Liver (tissue), 3 donors: ENCODE measurements at regions not wholly inside any gene's neighbourhood (a gene's known extent, or its start where the extent isn't known, plus 50 kb on each side); places are given as distances from the start of the nearest gene placed in this dataset.

Source experiments
- GABPA ChIP-seq, 2 donors: IDR thresholded peaks in 1 of 2; conservative IDR thresholded peaks in 1 of 2; 2 replicates each; pipeline ENCODE4 v1.6.1; 2016; ENCODE audit warnings: antibody characterized with exemption in 2 of 2, mild to moderate bottlenecking in 1 of 2, moderate library complexity in 1 of 2
- HNF4A ChIP-seq, 2 donors: conservative IDR thresholded peaks; 2 replicates each; pipeline ENCODE4 v1.6.1; 2016; ENCODE audit warnings: antibody characterized with exemption in 2 of 2, mild to moderate bottlenecking in 2 of 2
- HNF4G ChIP-seq: IDR thresholded peaks from 2 replicates; pipeline ENCODE4 v1.6.1; 2016; ENCODE audit warnings: antibody characterized with exemption
- JUND ChIP-seq, 2 donors: IDR thresholded peaks; 2 replicates each; pipeline ENCODE4 v1.6.1; 2016; ENCODE audit warnings: antibody characterized with exemption in 2 of 2
- MAX ChIP-seq: IDR thresholded peaks from 2 replicates; pipeline ENCODE4 v1.6.1; 2016; ENCODE audit warnings: antibody characterized with exemption
- RAD21 ChIP-seq, 2 donors: IDR thresholded peaks; 2 replicates each; pipeline ENCODE4 v1.6.1; 2016; ENCODE audit warnings: antibody characterized with exemption in 2 of 2, mild to moderate bottlenecking in 2 of 2
- SP1 ChIP-seq: IDR thresholded peaks from 2 replicates; pipeline ENCODE4 v1.6.1; 2018; ENCODE audit warnings: antibody characterized with exemption, mild to moderate bottlenecking
- TAF1 ChIP-seq: conservative IDR thresholded peaks from 2 replicates; pipeline ENCODE4 v1.6.1; 2016; ENCODE audit warnings: antibody characterized with exemption, mild to moderate bottlenecking
- YY1 ChIP-seq: IDR thresholded peaks from 2 replicates; pipeline ENCODE4 v1.6.1; 2016; ENCODE audit warnings: antibody characterized with exemption, mild to moderate bottlenecking
- TF ChIP-seq, protein P1 (sequence below): IDR thresholded peaks from 2 replicates; pipeline ENCODE4 v1.6.1; 2016; ENCODE audit warnings: antibody characterized with exemption
- TF ChIP-seq, protein P2 (sequence below): fragments of 150-350 bp; IDR thresholded peaks from 2 replicates; pipeline ENCODE4 v1.5.1; 2017; ENCODE audit warnings: improper control_type of control experiment, low read depth, low read length; ENCODE audit not compliant: missing input control
- TF ChIP-seq, protein P3 (sequence below): IDR thresholded peaks from 2 replicates; pipeline ENCODE4 v1.6.1; 2016; ENCODE audit warnings: antibody characterized with exemption, mild to moderate bottlenecking
- TF ChIP-seq, protein P4 (sequence below): IDR thresholded peaks from 2 replicates; pipeline ENCODE4 v1.6.1; 2016; ENCODE audit warnings: antibody characterized with exemption
- donor health status: healthy.
- donor health status: healthy.

- TF ChIP-seq, protein P1, sequence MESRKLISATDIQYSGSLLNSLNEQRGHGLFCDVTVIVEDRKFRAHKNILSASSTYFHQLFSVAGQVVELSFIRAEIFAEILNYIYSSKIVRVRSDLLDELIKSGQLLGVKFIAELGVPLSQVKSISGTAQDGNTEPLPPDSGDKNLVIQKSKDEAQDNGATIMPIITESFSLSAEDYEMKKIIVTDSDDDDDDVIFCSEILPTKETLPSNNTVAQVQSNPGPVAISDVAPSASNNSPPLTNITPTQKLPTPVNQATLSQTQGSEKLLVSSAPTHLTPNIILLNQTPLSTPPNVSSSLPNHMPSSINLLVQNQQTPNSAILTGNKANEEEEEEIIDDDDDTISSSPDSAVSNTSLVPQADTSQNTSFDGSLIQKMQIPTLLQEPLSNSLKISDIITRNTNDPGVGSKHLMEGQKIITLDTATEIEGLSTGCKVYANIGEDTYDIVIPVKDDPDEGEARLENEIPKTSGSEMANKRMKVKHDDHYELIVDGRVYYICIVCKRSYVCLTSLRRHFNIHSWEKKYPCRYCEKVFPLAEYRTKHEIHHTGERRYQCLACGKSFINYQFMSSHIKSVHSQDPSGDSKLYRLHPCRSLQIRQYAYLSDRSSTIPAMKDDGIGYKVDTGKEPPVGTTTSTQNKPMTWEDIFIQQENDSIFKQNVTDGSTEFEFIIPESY: no peak
- TF ChIP-seq HNF4A (conservative IDR thresholded peaks at IDR 0.05) (no peak), MAX (no peak), JUND (IDR thresholded peaks at IDR 0.05) (no peak), GABPA (IDR thresholded peaks at IDR 0.05 in 1 of 2, conservative IDR thresholded peaks at IDR 0.05 in 1 of 2) (no peak), HNF4G (no peak), TAF1 (no peak), YY1 (no peak), SP1 (no peak), RAD21 (IDR thresholded peaks at IDR 0.05) (no peak)
- TF ChIP-seq, protein P2, sequence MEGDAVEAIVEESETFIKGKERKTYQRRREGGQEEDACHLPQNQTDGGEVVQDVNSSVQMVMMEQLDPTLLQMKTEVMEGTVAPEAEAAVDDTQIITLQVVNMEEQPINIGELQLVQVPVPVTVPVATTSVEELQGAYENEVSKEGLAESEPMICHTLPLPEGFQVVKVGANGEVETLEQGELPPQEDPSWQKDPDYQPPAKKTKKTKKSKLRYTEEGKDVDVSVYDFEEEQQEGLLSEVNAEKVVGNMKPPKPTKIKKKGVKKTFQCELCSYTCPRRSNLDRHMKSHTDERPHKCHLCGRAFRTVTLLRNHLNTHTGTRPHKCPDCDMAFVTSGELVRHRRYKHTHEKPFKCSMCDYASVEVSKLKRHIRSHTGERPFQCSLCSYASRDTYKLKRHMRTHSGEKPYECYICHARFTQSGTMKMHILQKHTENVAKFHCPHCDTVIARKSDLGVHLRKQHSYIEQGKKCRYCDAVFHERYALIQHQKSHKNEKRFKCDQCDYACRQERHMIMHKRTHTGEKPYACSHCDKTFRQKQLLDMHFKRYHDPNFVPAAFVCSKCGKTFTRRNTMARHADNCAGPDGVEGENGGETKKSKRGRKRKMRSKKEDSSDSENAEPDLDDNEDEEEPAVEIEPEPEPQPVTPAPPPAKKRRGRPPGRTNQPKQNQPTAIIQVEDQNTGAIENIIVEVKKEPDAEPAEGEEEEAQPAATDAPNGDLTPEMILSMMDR: no peak
- TF ChIP-seq, protein P3, sequence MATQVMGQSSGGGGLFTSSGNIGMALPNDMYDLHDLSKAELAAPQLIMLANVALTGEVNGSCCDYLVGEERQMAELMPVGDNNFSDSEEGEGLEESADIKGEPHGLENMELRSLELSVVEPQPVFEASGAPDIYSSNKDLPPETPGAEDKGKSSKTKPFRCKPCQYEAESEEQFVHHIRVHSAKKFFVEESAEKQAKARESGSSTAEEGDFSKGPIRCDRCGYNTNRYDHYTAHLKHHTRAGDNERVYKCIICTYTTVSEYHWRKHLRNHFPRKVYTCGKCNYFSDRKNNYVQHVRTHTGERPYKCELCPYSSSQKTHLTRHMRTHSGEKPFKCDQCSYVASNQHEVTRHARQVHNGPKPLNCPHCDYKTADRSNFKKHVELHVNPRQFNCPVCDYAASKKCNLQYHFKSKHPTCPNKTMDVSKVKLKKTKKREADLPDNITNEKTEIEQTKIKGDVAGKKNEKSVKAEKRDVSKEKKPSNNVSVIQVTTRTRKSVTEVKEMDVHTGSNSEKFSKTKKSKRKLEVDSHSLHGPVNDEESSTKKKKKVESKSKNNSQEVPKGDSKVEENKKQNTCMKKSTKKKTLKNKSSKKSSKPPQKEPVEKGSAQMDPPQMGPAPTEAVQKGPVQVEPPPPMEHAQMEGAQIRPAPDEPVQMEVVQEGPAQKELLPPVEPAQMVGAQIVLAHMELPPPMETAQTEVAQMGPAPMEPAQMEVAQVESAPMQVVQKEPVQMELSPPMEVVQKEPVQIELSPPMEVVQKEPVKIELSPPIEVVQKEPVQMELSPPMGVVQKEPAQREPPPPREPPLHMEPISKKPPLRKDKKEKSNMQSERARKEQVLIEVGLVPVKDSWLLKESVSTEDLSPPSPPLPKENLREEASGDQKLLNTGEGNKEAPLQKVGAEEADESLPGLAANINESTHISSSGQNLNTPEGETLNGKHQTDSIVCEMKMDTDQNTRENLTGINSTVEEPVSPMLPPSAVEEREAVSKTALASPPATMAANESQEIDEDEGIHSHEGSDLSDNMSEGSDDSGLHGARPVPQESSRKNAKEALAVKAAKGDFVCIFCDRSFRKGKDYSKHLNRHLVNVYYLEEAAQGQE: no peak
- TF ChIP-seq, protein P4, sequence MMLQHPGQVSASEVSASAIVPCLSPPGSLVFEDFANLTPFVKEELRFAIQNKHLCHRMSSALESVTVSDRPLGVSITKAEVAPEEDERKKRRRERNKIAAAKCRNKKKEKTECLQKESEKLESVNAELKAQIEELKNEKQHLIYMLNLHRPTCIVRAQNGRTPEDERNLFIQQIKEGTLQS: no peak
These were observed 465.3 kb downstream of the CBLN4 start for GRCh38 chr20:55540013-55540412.
